Keratinocyte (primary cell): ENCODE measurements at regions not wholly inside any gene's neighbourhood (a gene's known extent, or its start where the extent isn't known, plus 50 kb on each side); places are given as distances from the start of the nearest gene placed in this dataset.

Experiments used
- DNase-seq: peaks from one replicate; pipeline ENCODE4 v3.0.0-alpha.2; 2011; ENCODE audit warnings: low read depth, missing footprints, low spot score
- FAIRE-seq: peaks from 2 replicates; lab custom pipeline; 2011; peaks lifted over from hg19 to GRCh38; lab: Jason Lieb, UNC
- H2AFZ ChIP-seq: 2 replicates; pipeline ENCODE4 v1.6.0; 2012; ENCODE audit warnings: low read length, control low read depth, inconsistent platforms; ENCODE audit not compliant: control insufficient read depth
- H3K27ac ChIP-seq: 2 replicates; pipeline ENCODE4 v1.5.1; 2011; ENCODE audit warnings: low read length; ENCODE audit not compliant: control insufficient read depth, insufficient read depth
- H3K27me3 ChIP-seq: 3 replicates; pipeline ENCODE4 v1.6.0; 2011; ENCODE audit warnings: low read length; ENCODE audit not compliant: control insufficient read depth, insufficient read depth; ENCODE audit errors: extremely low read depth
- H3K36me3 ChIP-seq, 2 experiments: 2 replicates in 1 of 2; 3 replicates in 1 of 2; pipeline ENCODE4 v1.5.1; 2011; ENCODE audit warnings: low read length in 2 of 2, mild to moderate bottlenecking in 1 of 2; ENCODE audit not compliant: control insufficient read depth in 2 of 2, insufficient read depth in 2 of 2; ENCODE audit errors: extremely low read depth in 1 of 2
- H3K4me1 ChIP-seq: 3 replicates; pipeline ENCODE4 v1.5.1; 2011; ENCODE audit warnings: low read length; ENCODE audit not compliant: control insufficient read depth, insufficient read depth; ENCODE audit errors: extremely low read depth
- H3K4me2 ChIP-seq: 3 replicates; pipeline ENCODE4 v1.6.0; 2011; ENCODE audit warnings: low read depth, low read length; ENCODE audit not compliant: control insufficient read depth, insufficient read depth; ENCODE audit errors: extremely low read depth
- H3K4me3 ChIP-seq, 3 experiments: fragments of 200-600 bp in 1 of 3; sonication (generic) in 1 of 3; 2 replicates in 2 of 3; 3 replicates in 1 of 3; pipeline ENCODE4 v1.5.1; 2011 to 2016; ENCODE audit warnings: low read length in 3 of 3, mild to moderate bottlenecking in 3 of 3, control low read depth in 2 of 3, inconsistent platforms in 1 of 3, low read depth in 1 of 3, mixed read lengths in 1 of 3, mixed run types in 1 of 3, moderate library complexity in 1 of 3; ENCODE audit not compliant: control insufficient read depth in 2 of 3, insufficient read depth in 2 of 3; ENCODE audit errors: extremely low read depth in 1 of 3
- H3K79me2 ChIP-seq: 2 replicates; pipeline ENCODE4 v1.6.0; 2012; ENCODE audit warnings: low read length; ENCODE audit not compliant: control insufficient read depth, insufficient read depth
- H3K9ac ChIP-seq: 3 replicates; pipeline ENCODE4 v1.6.0; 2011; ENCODE audit warnings: low read length; ENCODE audit not compliant: control insufficient read depth, insufficient read depth; ENCODE audit errors: extremely low read depth
- H3K9me1 ChIP-seq: 3 replicates; pipeline ENCODE4 v1.6.0; 2011; ENCODE audit warnings: low read length; ENCODE audit not compliant: control insufficient read depth, insufficient read depth; ENCODE audit errors: extremely low read depth
- H3K9me3 ChIP-seq: 2 replicates; pipeline ENCODE4 v1.5.1; 2012; ENCODE audit warnings: low read depth, low read length; ENCODE audit not compliant: control insufficient read depth
- H4K20me1 ChIP-seq: 3 replicates; pipeline ENCODE4 v1.6.0; 2011; ENCODE audit warnings: low read length; ENCODE audit not compliant: control insufficient read depth, insufficient read depth; ENCODE audit errors: extremely low read depth
- CTCF ChIP-seq, 3 experiments: IDR thresholded peaks in 1 of 3; conservative IDR thresholded peaks in 1 of 3; optimal IDR thresholded peaks in 1 of 3; 2 replicates in 2 of 3; 3 replicates in 1 of 3; pipeline versions ENCODE3 to v1.5.1; 2011; ENCODE audit warnings: low read length in 3 of 3, mild to moderate bottlenecking in 3 of 3, moderate library complexity in 2 of 3, control low read depth in 1 of 3, inconsistent platforms in 1 of 3; ENCODE audit not compliant: insufficient read depth in 2 of 3; ENCODE audit errors: extremely low read depth in 1 of 3
- EZH2 ChIP-seq: IDR thresholded peaks from one replicate; pipeline ENCODE4 v1.6.1; 2012; ENCODE audit warnings: inconsistent platforms, mild to moderate bottlenecking, low read length, moderate library complexity
- dilution Hi-C: fragments of 300-500 bp; cut with MboI; formaldehyde crosslinking; loops from one replicate; pipeline ENCODE4 v1.7.0; 2020; ENCODE audit warnings: low sequenced_read_pairs; ENCODE audit not compliant: extremely low pct_ligation_motif_present

GRCh38 chr5:152052470-152052869 is 127.8 kb upstream of the GLRA1 start:
- H3K4me3 ChIP-seq, result no peak overlapping the region
- H3K4me2 ChIP-seq, result no peak overlapping the region
- no peak for DNase-seq
- no peaks in the 10 kb centered on the region for H3K79me2 ChIP-seq
- TF ChIP-seq CTCF (optimal IDR thresholded peaks at IDR 0.05 in 1 of 3, IDR thresholded peaks at IDR 0.05 in 1 of 3, conservative IDR thresholded peaks at IDR 0.05 in 1 of 3; ENCODE audit: extremely low read depth in 1 of 3, insufficient read depth in 2 of 3, low read length in 3 of 3), result no peak
- H3K36me3 ChIP-seq, result no peaks in the 10 kb centered on the region
- no peaks in the 10 kb centered on the region for H3K9me3 ChIP-seq
- no peak overlapping the region for H3K9ac ChIP-seq
- no peaks in the 10 kb centered on the region for H3K27me3 ChIP-seq
- H3K9me1 ChIP-seq, result no peaks in the 10 kb centered on the region
- no peak overlapping the region for H3K27ac ChIP-seq
- H2AFZ ChIP-seq, result no peak overlapping the region
- no peak for FAIRE-seq
- no peaks in the 10 kb centered on the region for H3K4me1 ChIP-seq
- dilution Hi-C loops, result no loop called here
- no peaks in the 10 kb centered on the region for H4K20me1 ChIP-seq

GRCh38 chr5:152051499-152052454 is 127.1 kb upstream of the GLRA1 start:
- TF ChIP-seq EZH2, result no peak
- TF ChIP-seq CTCF (optimal IDR thresholded peaks at IDR 0.05 in 1 of 3, IDR thresholded peaks at IDR 0.05 in 1 of 3, conservative IDR thresholded peaks at IDR 0.05 in 1 of 3; ENCODE audit: extremely low read depth in 1 of 3, insufficient read depth in 2 of 3, low read length in 3 of 3), result no peak
- Histone ChIP-seq H3K27me3 (no peaks in the 10 kb centered on the region), H3K9me1 (no peaks in the 10 kb centered on the region), H4K20me1 (no peaks in the 10 kb centered on the region), H3K9ac (no peak overlapping the region), H3K36me3 (no peaks in the 10 kb centered on the region), H3K9me3 (no peaks in the 10 kb centered on the region), H3K4me1 (no peaks in the 10 kb centered on the region), H3K4me2 (no peak overlapping the region), H3K4me3 (no peak overlapping the region), H3K27ac (no peak overlapping the region), H2AFZ (no peak overlapping the region), H3K79me2 (no peaks in the 10 kb centered on the region)
- DNase-seq (no peak), FAIRE-seq (no peak)
- dilution Hi-C loops, result no loop called here
